HepG2 (cell line): ENCODE measurements at regions not wholly inside any gene's neighbourhood (a gene's known extent, or its start where the extent isn't known, plus 50 kb on each side); places are given as distances from the start of the nearest gene placed in this dataset.

Source experiments
- BRCA1 ChIP-seq: sonication (generic); formaldehyde crosslinking; IDR thresholded peaks from 2 replicates; pipeline ENCODE4 v1.4.0; 2020; ENCODE audit warnings: missing genetic modification reagents
- ELF1 ChIP-seq: sonication (generic); formaldehyde crosslinking; IDR thresholded peaks from 2 replicates; pipeline ENCODE4 v1.4.0; 2020; ENCODE audit warnings: missing genetic modification reagents
- KDM4B ChIP-seq: sonication (generic); formaldehyde crosslinking; IDR thresholded peaks from 2 replicates; pipeline ENCODE4 v1.4.0; 2020; ENCODE audit warnings: missing genetic modification reagents
- MXI1 ChIP-seq: IDR thresholded peaks from 3 replicates; pipeline ENCODE4 v1.6.1; 2012; ENCODE audit warnings: low read depth, low read length, inconsistent platforms, borderline replicate concordance
- ZSCAN29 ChIP-seq: sonication (generic); formaldehyde crosslinking; conservative IDR thresholded peaks from 2 replicates; pipeline ENCODE4 v1.4.0; 2020; ENCODE audit warnings: mild to moderate bottlenecking, missing genetic modification reagents
- TF ChIP-seq, protein P1 (sequence below): sonication (generic); formaldehyde crosslinking; IDR thresholded peaks from 2 replicates; pipeline ENCODE4 v1.8.1; 2022; ENCODE audit warnings: mild to moderate bottlenecking, missing genetic modification reagents
- TF ChIP-seq, protein P2 (sequence below): sonication (generic); formaldehyde crosslinking; IDR thresholded peaks from 2 replicates; pipeline ENCODE4 v1.4.0; 2020; ENCODE audit warnings: missing genetic modification reagents
- TF ChIP-seq, protein P3 (sequence below): sonication (generic); formaldehyde crosslinking; IDR thresholded peaks from 2 replicates; pipeline ENCODE4 v1.4.0; 2020; ENCODE audit warnings: mild to moderate bottlenecking, missing genetic modification reagents

DNA sequence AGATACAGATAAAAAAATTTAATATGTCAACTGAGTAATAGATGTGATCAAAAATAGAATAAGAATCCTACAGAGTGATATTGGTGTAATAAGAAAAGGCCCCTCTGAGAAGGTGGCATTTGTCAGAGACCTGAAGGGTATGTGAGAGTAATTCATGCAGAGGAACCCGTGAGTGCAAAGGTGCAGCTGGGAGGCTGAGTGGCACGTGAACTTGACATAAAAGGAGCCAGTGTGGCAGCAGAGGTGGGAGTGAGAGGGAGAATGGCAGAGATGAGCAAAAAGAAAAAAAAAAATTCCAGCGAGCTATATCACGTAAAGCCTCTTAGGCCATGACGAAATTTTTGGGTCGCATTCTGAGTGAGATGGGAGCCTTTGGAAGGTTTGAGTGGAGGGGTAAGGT is 588.9 kb downstream of the KCTD12 start:
- TF ChIP-seq MXI1 (no peak), BRCA1 (no peak), ELF1 (CRISPR knock-in tag) (no peak), KDM4B (CRISPR knock-in tag) (no peak), ZSCAN29 (CRISPR knock-in tag) (no peak)
- TF ChIP-seq, protein P1, sequence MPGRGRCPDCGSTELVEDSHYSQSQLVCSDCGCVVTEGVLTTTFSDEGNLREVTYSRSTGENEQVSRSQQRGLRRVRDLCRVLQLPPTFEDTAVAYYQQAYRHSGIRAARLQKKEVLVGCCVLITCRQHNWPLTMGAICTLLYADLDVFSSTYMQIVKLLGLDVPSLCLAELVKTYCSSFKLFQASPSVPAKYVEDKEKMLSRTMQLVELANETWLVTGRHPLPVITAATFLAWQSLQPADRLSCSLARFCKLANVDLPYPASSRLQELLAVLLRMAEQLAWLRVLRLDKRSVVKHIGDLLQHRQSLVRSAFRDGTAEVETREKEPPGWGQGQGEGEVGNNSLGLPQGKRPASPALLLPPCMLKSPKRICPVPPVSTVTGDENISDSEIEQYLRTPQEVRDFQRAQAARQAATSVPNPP (CRISPR knock-in tag) = no peak
- TF ChIP-seq, protein P2, sequence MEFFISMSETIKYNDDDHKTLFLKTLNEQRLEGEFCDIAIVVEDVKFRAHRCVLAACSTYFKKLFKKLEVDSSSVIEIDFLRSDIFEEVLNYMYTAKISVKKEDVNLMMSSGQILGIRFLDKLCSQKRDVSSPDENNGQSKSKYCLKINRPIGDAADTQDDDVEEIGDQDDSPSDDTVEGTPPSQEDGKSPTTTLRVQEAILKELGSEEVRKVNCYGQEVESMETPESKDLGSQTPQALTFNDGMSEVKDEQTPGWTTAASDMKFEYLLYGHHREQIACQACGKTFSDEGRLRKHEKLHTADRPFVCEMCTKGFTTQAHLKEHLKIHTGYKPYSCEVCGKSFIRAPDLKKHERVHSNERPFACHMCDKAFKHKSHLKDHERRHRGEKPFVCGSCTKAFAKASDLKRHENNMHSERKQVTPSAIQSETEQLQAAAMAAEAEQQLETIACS (CRISPR knock-in tag) = no peak
- TF ChIP-seq, protein P3, sequence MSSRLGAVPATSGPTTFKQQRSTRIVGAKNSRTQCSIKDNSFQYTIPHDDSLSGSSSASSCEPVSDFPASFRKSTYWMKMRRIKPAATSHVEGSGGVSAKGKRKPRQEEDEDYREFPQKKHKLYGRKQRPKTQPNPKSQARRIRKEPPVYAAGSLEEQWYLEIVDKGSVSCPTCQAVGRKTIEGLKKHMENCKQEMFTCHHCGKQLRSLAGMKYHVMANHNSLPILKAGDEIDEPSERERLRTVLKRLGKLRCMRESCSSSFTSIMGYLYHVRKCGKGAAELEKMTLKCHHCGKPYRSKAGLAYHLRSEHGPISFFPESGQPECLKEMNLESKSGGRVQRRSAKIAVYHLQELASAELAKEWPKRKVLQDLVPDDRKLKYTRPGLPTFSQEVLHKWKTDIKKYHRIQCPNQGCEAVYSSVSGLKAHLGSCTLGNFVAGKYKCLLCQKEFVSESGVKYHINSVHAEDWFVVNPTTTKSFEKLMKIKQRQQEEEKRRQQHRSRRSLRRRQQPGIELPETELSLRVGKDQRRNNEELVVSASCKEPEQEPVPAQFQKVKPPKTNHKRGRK (CRISPR knock-in tag) = no peak
